22Rv1 (cell line): ENCODE measurements at regions not wholly inside any gene's neighbourhood (a gene's known extent, or its start where the extent isn't known, plus 50 kb on each side); places are given as distances from the start of the nearest gene placed in this dataset.

Experiments used
- H3K27ac ChIP-seq: fragments of 450-650 bp; 2 replicates; pipeline ENCODE4 v1.5.1; 2017
- ZFX ChIP-seq: fragments of 450-650 bp; IDR thresholded peaks from 2 replicates; pipeline ENCODE4 v1.6.1; 2017; ENCODE audit warnings: antibody characterized with exemption, borderline replicate concordance
- TF ChIP-seq, protein P1 (sequence below): fragments of 450-650 bp; IDR thresholded peaks from 2 replicates; pipeline ENCODE4 v1.5.1; 2017; ENCODE audit warnings: mild to moderate bottlenecking

DNA sequence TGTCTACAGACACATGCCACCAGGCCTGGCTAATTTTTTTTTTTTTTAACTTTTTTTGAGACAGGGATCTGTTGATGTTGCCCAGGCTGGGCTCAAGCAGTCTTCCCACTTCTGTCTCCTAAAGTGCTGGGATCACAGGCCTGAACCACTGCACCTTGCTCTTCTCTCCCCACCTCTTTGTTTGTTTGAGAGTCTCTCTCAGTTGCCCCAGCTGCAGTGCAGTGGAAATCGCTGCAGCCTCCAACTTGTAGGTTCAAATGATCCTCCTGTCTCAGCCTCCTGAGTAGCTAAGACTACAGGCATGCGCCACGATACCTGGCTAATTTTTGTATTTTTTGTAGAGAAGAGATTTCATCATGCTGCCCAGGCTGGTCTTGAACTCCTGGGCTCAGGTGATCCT is 115.6 kb downstream of the LARP7 start:
- no peak overlapping the region for H3K27ac ChIP-seq
- TF ChIP-seq, protein P1, sequence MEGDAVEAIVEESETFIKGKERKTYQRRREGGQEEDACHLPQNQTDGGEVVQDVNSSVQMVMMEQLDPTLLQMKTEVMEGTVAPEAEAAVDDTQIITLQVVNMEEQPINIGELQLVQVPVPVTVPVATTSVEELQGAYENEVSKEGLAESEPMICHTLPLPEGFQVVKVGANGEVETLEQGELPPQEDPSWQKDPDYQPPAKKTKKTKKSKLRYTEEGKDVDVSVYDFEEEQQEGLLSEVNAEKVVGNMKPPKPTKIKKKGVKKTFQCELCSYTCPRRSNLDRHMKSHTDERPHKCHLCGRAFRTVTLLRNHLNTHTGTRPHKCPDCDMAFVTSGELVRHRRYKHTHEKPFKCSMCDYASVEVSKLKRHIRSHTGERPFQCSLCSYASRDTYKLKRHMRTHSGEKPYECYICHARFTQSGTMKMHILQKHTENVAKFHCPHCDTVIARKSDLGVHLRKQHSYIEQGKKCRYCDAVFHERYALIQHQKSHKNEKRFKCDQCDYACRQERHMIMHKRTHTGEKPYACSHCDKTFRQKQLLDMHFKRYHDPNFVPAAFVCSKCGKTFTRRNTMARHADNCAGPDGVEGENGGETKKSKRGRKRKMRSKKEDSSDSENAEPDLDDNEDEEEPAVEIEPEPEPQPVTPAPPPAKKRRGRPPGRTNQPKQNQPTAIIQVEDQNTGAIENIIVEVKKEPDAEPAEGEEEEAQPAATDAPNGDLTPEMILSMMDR: no peak
- TF ChIP-seq ZFX: no peak

DNA sequence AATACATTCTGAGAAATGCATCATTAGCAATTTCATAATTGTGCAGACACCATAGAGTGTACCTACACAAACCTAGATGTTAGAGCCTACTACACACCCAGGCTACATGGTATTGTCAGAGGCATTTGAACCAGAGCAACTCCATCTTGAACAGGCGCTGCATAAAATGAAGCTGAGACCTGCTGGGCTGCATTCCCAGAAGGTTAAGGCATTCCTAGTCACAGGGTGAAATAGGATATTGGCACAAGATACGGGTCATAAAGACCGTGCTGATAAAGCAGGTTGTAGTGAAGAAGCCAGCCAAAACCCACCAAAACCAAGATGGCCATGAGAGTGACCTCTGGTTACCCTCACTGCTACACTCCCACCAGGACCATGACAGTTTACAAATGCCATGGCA is 116.4 kb downstream of the LARP7 start:
- no peak overlapping the region for H3K27ac ChIP-seq
- no peak for TF ChIP-seq ZFX
- TF ChIP-seq, protein P1: no peak

DNA sequence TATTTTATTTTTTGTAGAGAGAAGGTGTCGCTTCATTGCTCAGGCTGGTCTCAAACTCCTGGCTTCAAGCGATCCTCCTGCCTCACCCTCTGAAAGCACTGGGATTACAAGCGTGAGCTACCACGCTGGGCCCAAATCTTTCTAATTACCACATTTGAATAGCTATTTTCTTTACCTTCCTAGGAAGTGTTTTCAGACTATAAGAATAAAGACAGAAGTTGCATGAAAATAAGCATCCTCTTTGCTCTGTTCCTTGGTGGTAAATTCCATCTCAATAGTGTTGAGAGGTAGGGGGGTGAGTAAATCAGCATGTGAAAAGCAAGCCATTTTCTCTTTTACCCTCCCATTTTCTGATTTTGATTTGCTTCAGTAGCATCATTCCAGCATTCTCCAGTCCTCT is 122.4 kb downstream of the LARP7 start:
- H3K27ac ChIP-seq: no peak overlapping the region
- TF ChIP-seq, protein P1: no peak
- no peak for TF ChIP-seq ZFX

DNA sequence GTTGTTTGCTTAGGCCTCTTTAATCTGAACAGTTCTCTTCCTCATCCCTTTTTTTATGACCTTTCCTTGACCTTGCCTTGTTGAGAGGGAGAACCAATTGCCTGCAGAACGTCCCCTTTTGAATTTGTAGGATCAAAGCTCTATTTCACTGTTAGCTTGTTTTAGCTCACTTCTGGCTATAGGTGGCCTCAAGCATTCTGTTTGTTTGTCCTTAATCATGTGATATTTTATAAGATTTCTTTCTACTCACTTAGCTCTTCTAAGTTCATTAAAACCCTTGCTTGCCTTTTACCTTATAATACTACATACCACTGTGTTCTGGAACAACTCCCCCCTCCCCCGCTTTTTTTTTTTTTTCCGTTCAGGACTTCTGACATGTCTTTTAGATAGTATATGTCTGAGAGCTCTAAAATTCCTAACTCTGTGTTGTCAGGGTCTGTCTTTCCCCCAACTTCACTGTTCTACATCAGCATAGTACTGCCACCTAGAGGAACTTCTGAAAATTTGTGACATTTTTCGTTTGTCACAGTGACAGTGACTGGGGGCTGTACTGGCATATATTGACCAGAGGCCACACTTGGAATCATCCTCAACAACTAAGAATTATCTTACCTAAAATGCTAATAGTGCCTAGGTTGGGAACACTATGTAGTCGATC is 128.5 kb downstream of the LARP7 start:
- no peak overlapping the region for H3K27ac ChIP-seq
- TF ChIP-seq, protein P1: peak; percentile 78
- TF ChIP-seq ZFX: no peak

DNA sequence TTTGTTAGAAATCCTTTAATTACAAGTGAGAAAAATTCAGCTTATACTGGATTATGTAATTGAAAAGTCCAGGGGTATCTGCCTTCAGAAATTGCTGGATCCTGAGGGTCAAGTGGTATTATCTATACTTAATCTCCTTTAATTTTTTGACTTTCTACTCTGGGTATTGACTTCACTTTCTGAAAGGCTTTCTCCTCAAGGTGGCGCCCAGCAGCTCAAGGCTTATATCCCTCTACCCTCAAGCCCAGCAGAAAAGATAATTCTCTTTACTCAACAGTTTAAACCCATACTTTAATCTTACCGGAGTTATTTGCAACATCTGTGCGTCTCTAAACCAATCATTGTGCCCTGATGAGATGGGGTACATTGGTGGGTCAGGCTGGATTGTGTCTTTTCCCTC is 129.5 kb downstream of the LARP7 start:
- no peak for TF ChIP-seq ZFX
- TF ChIP-seq, protein P1: peak; percentile 28
- H3K27ac ChIP-seq: no peak overlapping the region

DNA sequence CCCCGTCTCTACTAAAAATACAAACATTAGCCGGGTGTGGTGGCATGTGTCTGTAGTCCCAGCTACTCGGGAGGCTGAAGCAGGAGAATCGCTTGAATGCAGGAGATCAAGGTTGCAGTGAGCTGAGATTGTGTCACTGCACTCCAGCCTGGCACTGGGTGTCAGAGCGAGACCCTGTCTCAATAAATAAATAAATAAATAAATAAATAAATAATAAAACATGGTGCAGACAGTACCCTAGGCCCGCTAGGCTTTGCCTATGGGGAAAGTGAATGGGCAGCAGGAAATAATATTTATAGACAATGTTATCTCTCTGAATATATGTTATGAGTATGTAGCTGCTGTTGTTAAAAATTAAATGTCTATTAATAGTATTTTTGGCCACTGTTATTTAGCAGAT is 130.4 kb downstream of the LARP7 start:
- H3K27ac ChIP-seq: no peak overlapping the region
- no peak for TF ChIP-seq ZFX
- TF ChIP-seq, protein P1: no peak

DNA sequence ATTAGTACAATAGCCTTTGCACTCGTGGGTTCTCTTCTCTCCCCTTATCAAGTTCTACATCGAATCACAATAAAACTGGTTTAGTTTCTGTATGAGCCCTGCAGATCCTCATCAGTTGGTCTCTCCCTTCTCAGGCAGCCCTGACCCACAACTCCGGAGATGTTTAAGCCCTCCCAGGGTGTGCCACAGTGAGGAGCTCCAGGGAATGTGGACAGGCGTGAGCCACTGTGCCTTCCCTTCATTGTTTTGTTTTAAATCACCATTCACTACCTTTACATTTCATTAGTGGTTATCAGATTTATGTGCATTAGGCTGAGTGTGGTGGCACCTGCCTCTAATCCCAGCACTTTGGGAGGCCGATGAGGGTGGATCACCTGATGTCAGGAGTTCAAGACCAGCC is 133.2 kb downstream of the LARP7 start:
- H3K27ac ChIP-seq: no peak overlapping the region
- no peak for TF ChIP-seq ZFX
- TF ChIP-seq, protein P1: no peak
